CD4-positive, alpha-beta T cell treated with Interleukin-17A for 1 hour (primary cell): ENCODE measurements at regions not wholly inside any gene's neighbourhood (a gene's known extent, or its start where the extent isn't known, plus 50 kb on each side); places are given as distances from the start of the nearest gene placed in this dataset.
"Not testable (repeated sequence)": the region's sequence is repeated elsewhere in the genome, so short reads cannot be mapped to it uniquely, and the experiment has no call there.

Source experiments
- DNase-seq: peaks from one replicate; pipeline ENCODE4 v3.0.0-alpha.2; 2020

GRCh38 chr18:57953883-57954282 lies 90.1 kb upstream of the NEDD4L start:
- DNase-seq = no peak

- DNase-seq = no peak
Measured at GRCh38 chr18:57951999-57952774, 91.8 kb upstream of the NEDD4L start.

GRCh38 chr18:57951117-57951796 lies 92.8 kb upstream of the NEDD4L start:
- no peak for DNase-seq

- DNase-seq = no peak
Measured at GRCh38 chr18:57950542-57950941, 93.5 kb upstream of the NEDD4L start.

GRCh38 chr18:57949335-57949734 lies 94.7 kb upstream of the NEDD4L start:
- DNase-seq = not testable (repeated sequence)

GRCh38 chr18:57947117-57947516 lies 96.9 kb upstream of the NEDD4L start:
- DNase-seq = no peak

- no peak for DNase-seq
Measured at GRCh38 chr18:57943723-57944122, 100.3 kb upstream of the NEDD4L start.

- no peak for DNase-seq
Measured at GRCh38 chr18:57942493-57942892, 101.5 kb upstream of the NEDD4L start.

- DNase-seq = no peak
Measured at GRCh38 chr18:57941841-57942489, 102.1 kb upstream of the NEDD4L start.

- DNase-seq = no peak
Measured at GRCh38 chr18:57940166-57940660, 103.8 kb upstream of the NEDD4L start.

- DNase-seq = not testable (repeated sequence)
Measured at GRCh38 chr18:57934375-57934774, 109.7 kb upstream of the NEDD4L start.

GRCh38 chr18:57931038-57931437 lies 113.0 kb upstream of the NEDD4L start:
- no peak for DNase-seq

- no peak for DNase-seq
Measured at GRCh38 chr18:57930476-57930875, 113.5 kb upstream of the NEDD4L start.

GRCh38 chr18:57929922-57930321 lies 114.1 kb upstream of the NEDD4L start:
- DNase-seq = no peak

- no peak for DNase-seq
Measured at GRCh38 chr18:57928466-57928865, 115.6 kb upstream of the NEDD4L start.

GRCh38 chr18:57927511-57927910 lies 116.5 kb upstream of the NEDD4L start:
- no peak for DNase-seq

GRCh38 chr18:57925706-57926105 lies 118.3 kb upstream of the NEDD4L start:
- DNase-seq = no peak

GRCh38 chr18:57923611-57924010 lies 120.4 kb upstream of the NEDD4L start:
- DNase-seq = no peak

GRCh38 chr18:57922885-57923284 lies 119.8 kb upstream of the ATP8B1 start:
- DNase-seq = no peak

- no peak for DNase-seq
Measured at GRCh38 chr18:57921708-57922107, 118.6 kb upstream of the ATP8B1 start.

GRCh38 chr18:57920036-57920435 lies 116.9 kb upstream of the ATP8B1 start:
- DNase-seq = no peak

GRCh38 chr18:57918601-57919000 lies 115.5 kb upstream of the ATP8B1 start:
- DNase-seq = no peak

- DNase-seq = no peak
Measured at GRCh38 chr18:57916684-57917083, 113.6 kb upstream of the ATP8B1 start.
